GM10248 (cell line): ENCODE measurements at regions not wholly inside any gene's neighbourhood (a gene's known extent, or its start where the extent isn't known, plus 50 kb on each side); places are given as distances from the start of the nearest gene placed in this dataset.
"Not testable (repeated sequence)": the region's sequence is repeated elsewhere in the genome, so short reads cannot be mapped to it uniquely, and the experiment has no call there.

ENCODE experiments used
- CTCF ChIA-PET: fragments of 300-600 bp; sonication (Branson Sonifier 250); formaldehyde crosslinking; extraction: SDS; loops from one replicate; lab custom pipeline; 2021; ENCODE audit warnings: antibody characterized with exemption; lab: Yijun Ruan, JAX
- POLR2A ChIA-PET: fragments of 350-650 bp; sonication (Branson Sonifier 250); formaldehyde crosslinking; extraction: SDS; loops from one replicate; lab custom pipeline; 2020; ENCODE audit warnings: antibody characterized with exemption; lab: Yijun Ruan, JAX
- DNase-seq: peaks from one replicate; pipeline ENCODE4 v3.0.0; 2012; ENCODE audit errors: extremely low spot score
- TF ChIP-seq, protein P1 (sequence below): IDR thresholded peaks from 2 replicates; pipeline ENCODE4 v1.5.1; 2012; ENCODE audit warnings: mild to moderate bottlenecking, low read depth; ENCODE audit errors: extremely low read depth, missing control alignments, control extremely low read depth

DNA sequence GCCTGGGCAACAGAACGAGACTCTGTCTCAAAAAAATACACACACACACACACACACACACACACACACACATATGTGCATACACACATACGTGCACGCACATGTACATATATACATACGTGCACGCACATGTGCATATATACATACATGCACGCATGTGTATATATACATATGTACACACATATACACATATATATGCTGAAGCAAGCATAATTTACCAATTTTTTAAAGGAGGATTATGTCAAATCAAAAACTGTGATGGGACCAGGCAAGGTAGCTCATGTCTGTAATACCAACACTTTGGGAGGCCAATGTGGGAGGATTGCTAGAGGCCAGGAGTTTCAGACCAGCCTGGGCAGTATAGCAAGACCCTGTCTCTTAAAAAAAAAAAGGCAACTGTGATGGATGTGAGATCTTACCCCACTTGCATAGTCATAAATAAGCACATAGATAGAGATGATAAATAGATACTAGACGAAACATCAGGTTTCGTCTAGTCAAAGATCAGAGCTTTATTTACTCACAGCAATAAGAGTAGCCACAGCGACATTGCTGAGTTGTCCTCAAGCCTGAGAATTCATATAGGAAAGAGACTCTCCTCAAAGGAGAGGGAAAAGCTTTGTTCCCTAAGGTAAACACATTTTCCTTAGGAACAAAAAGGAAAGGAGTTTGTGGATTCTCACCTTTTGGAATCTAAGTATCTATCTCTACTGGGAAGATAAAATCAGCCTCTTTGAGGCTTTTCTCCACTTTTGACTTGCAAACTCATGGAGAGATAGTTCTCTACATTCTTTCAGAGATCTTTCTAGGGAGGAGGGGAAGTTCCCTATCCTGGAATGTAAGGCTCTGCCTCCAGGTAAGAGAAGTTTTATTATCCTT lies 74.7 kb upstream of the AMN1 start:
- no peak for DNase-seq
- ChIA-PET CTCF (interaction anchor here (0.8 to 1.2 kb wide), 4 partner anchors 29 to 122 kb away, joined by 3 to 4 read pairs (median 3); no protein-coding TSS in a partner anchor), POLR2A (no interaction called here)
- TF ChIP-seq, protein P1, sequence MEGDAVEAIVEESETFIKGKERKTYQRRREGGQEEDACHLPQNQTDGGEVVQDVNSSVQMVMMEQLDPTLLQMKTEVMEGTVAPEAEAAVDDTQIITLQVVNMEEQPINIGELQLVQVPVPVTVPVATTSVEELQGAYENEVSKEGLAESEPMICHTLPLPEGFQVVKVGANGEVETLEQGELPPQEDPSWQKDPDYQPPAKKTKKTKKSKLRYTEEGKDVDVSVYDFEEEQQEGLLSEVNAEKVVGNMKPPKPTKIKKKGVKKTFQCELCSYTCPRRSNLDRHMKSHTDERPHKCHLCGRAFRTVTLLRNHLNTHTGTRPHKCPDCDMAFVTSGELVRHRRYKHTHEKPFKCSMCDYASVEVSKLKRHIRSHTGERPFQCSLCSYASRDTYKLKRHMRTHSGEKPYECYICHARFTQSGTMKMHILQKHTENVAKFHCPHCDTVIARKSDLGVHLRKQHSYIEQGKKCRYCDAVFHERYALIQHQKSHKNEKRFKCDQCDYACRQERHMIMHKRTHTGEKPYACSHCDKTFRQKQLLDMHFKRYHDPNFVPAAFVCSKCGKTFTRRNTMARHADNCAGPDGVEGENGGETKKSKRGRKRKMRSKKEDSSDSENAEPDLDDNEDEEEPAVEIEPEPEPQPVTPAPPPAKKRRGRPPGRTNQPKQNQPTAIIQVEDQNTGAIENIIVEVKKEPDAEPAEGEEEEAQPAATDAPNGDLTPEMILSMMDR, result no peak

DNA sequence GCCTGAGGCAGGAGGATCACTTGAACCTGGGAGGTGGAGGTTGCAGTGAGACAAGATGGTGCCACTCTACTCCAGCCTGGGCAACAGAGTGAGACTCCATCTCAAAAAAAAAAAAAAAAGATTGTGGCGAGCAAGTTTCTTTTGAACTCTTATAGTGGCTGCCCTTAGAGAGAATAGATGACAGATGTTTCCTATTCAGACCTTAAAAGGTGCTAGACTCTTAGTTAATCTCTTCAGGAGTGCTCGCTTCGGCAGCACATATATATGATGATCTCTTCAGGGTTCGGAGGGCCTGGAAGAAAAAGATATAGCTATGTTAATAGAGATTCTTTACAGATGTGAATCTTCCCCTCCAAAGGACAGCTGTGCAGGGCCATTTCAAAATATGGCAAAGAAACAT lies 73.1 kb upstream of the AMN1 start:
- TF ChIP-seq, protein P1, result no peak
- ChIA-PET POLR2A (interaction anchor here (0.6 kb wide), 1 partner anchor 766 kb away, joined by 4 read pairs; no protein-coding TSS in a partner anchor), CTCF (interaction anchor here (1.6 kb wide), 1 partner anchor 13 kb away, joined by 4 read pairs; no protein-coding TSS in a partner anchor)

DNA sequence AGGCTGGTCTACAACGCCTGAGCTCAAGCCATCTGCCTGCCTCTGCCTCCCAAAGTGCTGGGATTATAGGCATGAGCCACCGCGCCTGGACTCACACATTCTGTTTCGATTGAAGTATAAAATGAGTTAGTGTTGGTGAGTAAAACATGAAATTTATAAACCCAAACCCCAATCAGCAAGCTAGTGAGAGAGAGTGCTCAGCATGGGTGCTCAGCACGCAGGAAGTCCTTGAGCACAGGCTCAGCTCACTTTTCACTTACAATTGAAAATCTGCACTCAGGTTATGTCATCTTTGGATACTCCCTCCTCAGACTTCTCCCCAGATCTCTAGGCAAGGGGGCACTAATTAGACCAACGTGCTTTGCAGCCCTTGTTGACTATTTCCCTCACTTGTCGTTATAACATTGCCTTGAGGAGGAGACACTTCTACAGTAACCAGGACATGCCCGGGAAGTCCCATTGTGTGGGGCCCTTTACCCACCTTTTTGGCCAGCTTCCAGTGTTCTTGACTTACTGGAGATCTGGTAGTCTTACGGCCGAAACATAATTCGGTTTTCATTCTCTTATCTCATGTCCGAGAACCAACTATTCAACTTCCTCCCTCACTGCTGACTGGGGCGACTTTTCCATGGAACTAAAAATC lies 68.5 kb upstream of the AMN1 start:
- ChIA-PET CTCF (no interaction called here), POLR2A (no interaction called here)
- DNase-seq, result no peak
- TF ChIP-seq, protein P1, result no peak

More for the DNA sequence above, 73.1 kb upstream of the AMN1 start:
- DNase-seq, result no peak

DNA sequence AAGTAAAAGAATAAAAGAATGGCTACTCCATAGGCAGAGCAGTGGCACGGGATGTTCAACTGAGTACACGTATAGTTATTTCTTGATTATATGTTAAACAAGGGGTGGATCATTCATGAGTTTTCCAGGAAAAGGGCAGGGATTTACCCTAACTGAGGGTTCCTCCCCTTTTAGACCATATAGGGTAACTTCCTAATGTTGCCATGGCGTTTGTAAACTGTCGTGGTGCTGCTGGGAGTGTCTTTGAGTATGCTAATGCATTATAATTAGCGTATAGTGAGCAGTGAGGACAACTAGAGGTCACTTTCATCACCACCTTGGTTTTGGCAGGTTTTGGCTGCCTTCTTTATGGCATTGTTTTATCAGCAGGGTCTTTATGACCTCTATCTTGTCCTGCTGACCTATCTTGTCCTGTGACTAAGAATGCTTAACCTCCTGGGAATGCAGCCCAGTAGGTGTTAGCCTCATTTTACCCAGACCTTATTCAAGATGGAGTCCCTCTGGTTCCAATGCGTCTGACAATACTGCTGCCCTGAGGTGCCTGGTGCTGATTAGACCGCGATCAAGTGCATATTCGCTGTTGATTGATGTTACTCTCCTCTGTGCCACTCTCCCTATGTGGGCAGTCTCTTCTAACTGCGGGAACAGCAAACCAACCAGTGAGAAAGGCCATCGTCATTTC lies 67.6 kb upstream of the AMN1 start:
- no peak for DNase-seq
- POLR2A ChIA-PET, result no interaction called here
- CTCF ChIA-PET, result no interaction called here
- TF ChIP-seq, protein P1, result no peak

DNA sequence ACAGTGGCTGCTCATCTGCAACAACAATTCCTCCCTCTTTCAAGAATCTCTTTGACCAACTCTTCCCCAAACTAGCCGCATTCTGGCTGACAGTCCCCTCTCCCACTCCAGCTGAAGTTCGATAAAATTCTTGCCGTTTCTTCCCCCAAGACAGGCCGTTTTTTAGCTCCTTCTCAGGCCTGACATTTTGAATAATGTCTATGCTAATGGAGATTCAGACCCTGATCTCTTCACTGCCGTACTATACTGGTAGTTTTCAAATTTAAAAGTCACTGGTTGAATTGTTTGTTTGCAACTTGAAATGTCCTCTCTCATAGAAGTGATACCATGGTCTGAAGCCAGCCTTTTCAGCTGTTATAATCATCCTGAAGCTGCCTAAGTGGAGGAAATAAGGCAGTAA lies 65.9 kb upstream of the AMN1 start:
- ChIA-PET CTCF (interaction anchor here (1.0 kb wide), 2 partner anchors 9 to 62 kb away, joined by 3 read pairs; no protein-coding TSS in a partner anchor), POLR2A (no interaction called here)

DNA sequence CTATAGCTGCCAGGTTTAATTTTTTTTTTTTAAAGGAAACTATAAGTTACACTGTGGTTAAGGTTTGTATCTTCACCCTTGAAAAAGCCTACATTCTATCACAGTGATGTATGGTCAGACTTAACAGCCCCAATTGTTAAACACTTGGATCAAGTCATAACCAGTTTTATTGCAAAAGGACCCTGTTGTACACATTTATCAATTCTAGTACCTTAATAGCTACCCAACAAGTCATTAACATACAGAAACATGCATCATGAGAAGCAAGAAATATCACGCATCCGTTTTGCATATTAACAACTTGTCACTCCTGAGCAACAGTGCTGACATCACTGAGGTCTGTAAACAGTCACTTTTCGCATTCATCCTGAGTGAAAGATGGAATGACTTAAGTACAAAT lies 62.4 kb upstream of the AMN1 start:
- DNase-seq, POLR2A ChIA-PET: not testable (repeated sequence)
- CTCF ChIA-PET, result interaction anchor here (1.0 to 1.6 kb wide), 5 partner anchors 10 to 109 kb away, joined by 3 read pairs; partner anchors contain the start of gene AMN1

More for the DNA sequence above, 65.9 kb upstream of the AMN1 start:
- TF ChIP-seq, protein P1, result no peak
- no peak for DNase-seq
